PC-9 (cell line): ENCODE measurements at regions not wholly inside any gene's neighbourhood (a gene's known extent, or its start where the extent isn't known, plus 50 kb on each side); places are given as distances from the start of the nearest gene placed in this dataset.

ENCODE experiments used
- BruUV-seq: library from RNA; stranded (reverse); fragments of 400-500 nt; replicated peaks from 2 replicates; lab custom pipeline; 2021; lab: Mats Ljungman, UMichigan
- CTCF ChIA-PET: fragments of 300-600 bp; sonication (Branson Sonifier 250); formaldehyde crosslinking; loops from one replicate; lab custom pipeline; 2022; ENCODE audit warnings: antibody characterized with exemption; lab: Charles Lee
- POLR2A ChIA-PET: fragments of 300-600 bp; sonication (Branson Sonifier 250); formaldehyde crosslinking; loops from one replicate; lab custom pipeline; 2022; ENCODE audit warnings: antibody characterized with exemption; ENCODE audit not compliant: unreplicated experiment; lab: Charles Lee
- DNase-seq, 2 experiments: peaks; one replicate each; pipeline versions ENCODE4 v3.0.0 to v3.0.0-alpha.2; 2015 to 2022; ENCODE audit warnings: mixed read lengths in 1 of 2
- H2AFZ ChIP-seq: fragments of 200-600 bp; sonication (generic); 2 replicates; pipeline ENCODE4 v1.8.1; 2017; ENCODE audit warnings: antibody characterized with exemption
- H3F3A ChIP-seq: fragments of 200-600 bp; sonication (generic); 2 replicates; pipeline ENCODE4 v1.8.1; 2017; ENCODE audit warnings: antibody characterized with exemption, mild to moderate bottlenecking, low read depth; ENCODE audit not compliant: insufficient read depth
- H3K27ac ChIP-seq: fragments of 200-600 bp; sonication (generic); 2 replicates; pipeline ENCODE4 v1.6.1; 2016; ENCODE audit warnings: mixed run types
- H3K27me3 ChIP-seq: fragments of 200-600 bp; sonication (generic); 2 replicates; pipeline ENCODE4 v1.6.1; 2016; ENCODE audit warnings: low read depth, mixed run types; ENCODE audit not compliant: insufficient read depth
- H3K36me3 ChIP-seq: fragments of 200-600 bp; sonication (generic); 2 replicates; pipeline ENCODE4 v1.6.1; 2016; ENCODE audit warnings: low read depth, mixed run types
- H3K4me1 ChIP-seq: fragments of 200-600 bp; sonication (generic); replicated peaks from 2 replicates; pipeline ENCODE4 v1.6.1; 2016; ENCODE audit warnings: mixed run types; ENCODE audit not compliant: insufficient read depth
- H3K4me2 ChIP-seq: fragments of 200-600 bp; sonication (generic); 2 replicates; pipeline ENCODE4 v1.6.1; 2017; ENCODE audit warnings: mixed run types
- H3K4me3 ChIP-seq: fragments of 200-600 bp; sonication (generic); 2 replicates; pipeline ENCODE4 v1.6.1; 2016; ENCODE audit warnings: mixed run types
- H3K79me2 ChIP-seq: fragments of 200-600 bp; sonication (generic); 2 replicates; pipeline ENCODE4 v1.6.1; 2017; ENCODE audit warnings: low read depth, mixed run types
- H3K9me2 ChIP-seq: fragments of 200-600 bp; sonication (generic); 2 replicates; pipeline ENCODE4 v1.8.1; 2017; ENCODE audit warnings: mild to moderate bottlenecking; ENCODE audit not compliant: insufficient read depth
- H3K9me3 ChIP-seq: fragments of 200-600 bp; sonication (generic); 2 replicates; pipeline ENCODE4 v1.8.1; 2016; ENCODE audit warnings: low read depth; ENCODE audit not compliant: insufficient read depth
- H4K20me1 ChIP-seq: fragments of 200-600 bp; sonication (generic); 2 replicates; pipeline ENCODE4 v1.8.1; 2017; ENCODE audit not compliant: insufficient read depth
- CTCF ChIP-seq: fragments of 200-600 bp; sonication (generic); conservative IDR thresholded peaks from 2 replicates; pipeline ENCODE4 v1.6.1; 2017; ENCODE audit warnings: mixed run types, antibody characterized with exemption, mild to moderate bottlenecking, moderate library complexity
- EZH2 ChIP-seq: fragments of 200-600 bp; sonication (generic); IDR thresholded peaks from 2 replicates; pipeline ENCODE4 v1.8.0; 2017; ENCODE audit warnings: antibody characterized with exemption, low read depth
- intact Hi-C: fragments of 100-400 bp; cut with micrococcal nuclease; formaldehyde crosslinking; loops from one replicate; pipeline ENCODE4 v1.10.0; 2022; ENCODE audit not compliant: unreplicated experiment

- CTCF ChIA-PET = no interaction called here
- H3K9me2 ChIP-seq = no peaks in the 10 kb centered on the region
- no TSS peak for BruUV-seq
- POLR2A ChIA-PET = no interaction called here
- H3K27me3 ChIP-seq = no peaks in the 10 kb centered on the region
- H3K36me3 ChIP-seq = no peaks in the 10 kb centered on the region
- no peaks in the 10 kb centered on the region for H3F3A ChIP-seq
- no peaks in the 10 kb centered on the region for H4K20me1 ChIP-seq
- no peaks in the 10 kb centered on the region for H3K79me2 ChIP-seq
- no peaks in the 10 kb centered on the region for H3K4me1 ChIP-seq
- H3K4me2 ChIP-seq = no peak overlapping the region
- H3K9me3 ChIP-seq = no peaks in the 10 kb centered on the region
- no peak overlapping the region for H2AFZ ChIP-seq
- H3K27ac ChIP-seq = no peak overlapping the region
- DNase-seq = no peak
- H3K4me3 ChIP-seq = no peak overlapping the region
- TF ChIP-seq EZH2 (no peak), CTCF (no peak)
- intact Hi-C loops = no loop called here
These were observed 257.2 kb downstream of the ETS1 start for GRCh38 chr11:128330203-128330602.

GRCh38 chr11:128328955-128329551, 258.3 kb downstream of the ETS1 start:
- H3K4me2 ChIP-seq = no peak overlapping the region
- DNase-seq = no peak
- TF ChIP-seq EZH2 = no peak
- POLR2A ChIA-PET = no interaction called here
- H3K79me2 ChIP-seq = no peaks in the 10 kb centered on the region
- H3F3A ChIP-seq = no peaks in the 10 kb centered on the region
- CTCF ChIA-PET = no interaction called here
- H2AFZ ChIP-seq = no peak overlapping the region
- H3K9me3 ChIP-seq = no peaks in the 10 kb centered on the region
- H3K9me2 ChIP-seq = no peaks in the 10 kb centered on the region
- no peaks in the 10 kb centered on the region for H4K20me1 ChIP-seq
- H3K27ac ChIP-seq = no peak overlapping the region
- H3K27me3 ChIP-seq = no peaks in the 10 kb centered on the region
- no TSS peak for BruUV-seq
- H3K4me3 ChIP-seq = no peak overlapping the region
- intact Hi-C loops = no loop called here
- H3K4me1 ChIP-seq = no peaks in the 10 kb centered on the region
- H3K36me3 ChIP-seq = no peaks in the 10 kb centered on the region

- Histone ChIP-seq H3K27me3 (no peaks in the 10 kb centered on the region), H4K20me1 (no peaks in the 10 kb centered on the region), H3K9me2 (no peaks in the 10 kb centered on the region), H3K79me2 (no peaks in the 10 kb centered on the region), H3K36me3 (no peaks in the 10 kb centered on the region), H3F3A (no peaks in the 10 kb centered on the region), H3K4me1 (no peaks in the 10 kb centered on the region), H3K27ac (no peak overlapping the region), H3K4me3 (no peak overlapping the region), H3K9me3 (no peaks in the 10 kb centered on the region), H2AFZ (no peak overlapping the region), H3K4me2 (no peak overlapping the region)
- ChIA-PET CTCF (no interaction called here), POLR2A (no interaction called here)
- intact Hi-C loops = no loop called here
- no peak for DNase-seq
- BruUV-seq = no TSS peak
- TF ChIP-seq CTCF = no peak
- TF ChIP-seq EZH2 = no peak
These were observed 260.1 kb downstream of the ETS1 start for GRCh38 chr11:128327274-128327673.

GRCh38 chr11:128326791-128327190, 260.6 kb downstream of the ETS1 start:
- intact Hi-C loops = no loop called here
- H3K4me3 ChIP-seq = no peak overlapping the region
- no peaks in the 10 kb centered on the region for H3K79me2 ChIP-seq
- DNase-seq = no peak
- H2AFZ ChIP-seq = no peak overlapping the region
- no peaks in the 10 kb centered on the region for H3K27me3 ChIP-seq
- no peaks in the 10 kb centered on the region for H3K36me3 ChIP-seq
- H3F3A ChIP-seq = no peaks in the 10 kb centered on the region
- ChIA-PET POLR2A (no interaction called here), CTCF (no interaction called here)
- no peaks in the 10 kb centered on the region for H3K9me2 ChIP-seq
- TF ChIP-seq CTCF (no peak), EZH2 (no peak)
- no peaks in the 10 kb centered on the region for H3K4me1 ChIP-seq
- H3K4me2 ChIP-seq = no peak overlapping the region
- BruUV-seq = no TSS peak
- no peaks in the 10 kb centered on the region for H4K20me1 ChIP-seq
- no peaks in the 10 kb centered on the region for H3K9me3 ChIP-seq
- no peak overlapping the region for H3K27ac ChIP-seq
